Endothelial cell of umbilical vein (primary cell): ENCODE measurements at regions not wholly inside any gene's neighbourhood (a gene's known extent, or its start where the extent isn't known, plus 50 kb on each side); places are given as distances from the start of the nearest gene placed in this dataset.

Experiments used
- BruUV-seq: library from RNA; stranded (reverse); fragments of 400-500 nt; replicated peaks from 2 replicates; lab custom pipeline; 2021; lab: Mats Ljungman, UMichigan
- CTCF ChIA-PET: fragments of 300-600, 350-600 bp; sonication (Branson Sonifier 250); formaldehyde crosslinking; loops from one replicate; lab custom pipeline; 2021; ENCODE audit warnings: antibody characterized with exemption, inconsistent platforms; lab: Charles Lee
- POLR2A ChIA-PET: fragments of 300-600, 350-600 bp; sonication (Branson Sonifier 250); formaldehyde crosslinking; loops from one replicate; lab custom pipeline; 2021; ENCODE audit warnings: antibody characterized with exemption, inconsistent platforms; lab: Charles Lee
- DNase-seq: peaks from one replicate; pipeline ENCODE4 v3.0.0-alpha.2; 2011; ENCODE audit warnings: low read depth, low spot score
- FAIRE-seq: peaks from 2 replicates; lab custom pipeline; 2011; peaks lifted over from hg19 to GRCh38; lab: Jason Lieb, UNC
- H2AFZ ChIP-seq: 2 replicates; pipeline ENCODE4 v1.6.0; 2012; ENCODE audit warnings: low read depth, low read length, control low read depth, inconsistent platforms
- H3K27ac ChIP-seq: 2 replicates; pipeline ENCODE4 v1.5.1; 2011; ENCODE audit warnings: low read depth, mild to moderate bottlenecking, control low read depth, low read length, moderate library complexity; ENCODE audit not compliant: insufficient read depth
- H3K27me3 ChIP-seq, 2 experiments: 2 replicates each; pipeline versions ENCODE4 v1.6.0 to v1.6.1; 2011; ENCODE audit warnings: low read length in 2 of 2, mixed read lengths in 1 of 2; ENCODE audit not compliant: control insufficient read depth in 2 of 2, insufficient read depth in 2 of 2
- H3K36me3 ChIP-seq, 2 experiments: 2 replicates in 1 of 2; 3 replicates in 1 of 2; pipeline ENCODE4 v1.5.1; 2011; ENCODE audit warnings: low read length in 2 of 2, mild to moderate bottlenecking in 1 of 2, moderate library complexity in 1 of 2; ENCODE audit not compliant: control insufficient read depth in 2 of 2, insufficient read depth in 2 of 2; ENCODE audit errors: extremely low read depth in 1 of 2
- H3K4me1 ChIP-seq: 3 replicates; pipeline ENCODE4 v1.5.1; 2011; ENCODE audit warnings: mild to moderate bottlenecking, low read length; ENCODE audit not compliant: control insufficient read depth, insufficient read depth; ENCODE audit errors: extremely low read depth
- H3K4me2 ChIP-seq: 2 replicates; pipeline ENCODE4 v1.6.1; 2011; ENCODE audit warnings: low read length, control low read depth, mixed read lengths; ENCODE audit not compliant: insufficient read depth
- H3K4me3 ChIP-seq, 3 experiments: fragments of 200-600 bp in 1 of 3; sonication (generic), shearing (Covaris generic) in 1 of 3; replicated peaks in 1 of 3; 2 replicates each; pipeline ENCODE4 v1.5.1; 2011 to 2016; ENCODE audit warnings: control low read depth in 3 of 3, low read length in 3 of 3, mild to moderate bottlenecking in 2 of 3, inconsistent platforms in 1 of 3, low read depth in 1 of 3, moderate library complexity in 1 of 3; ENCODE audit not compliant: insufficient read depth in 1 of 3
- H3K79me2 ChIP-seq: 2 replicates; pipeline ENCODE4 v1.6.0; 2012; ENCODE audit warnings: low read length, inconsistent platforms; ENCODE audit not compliant: control insufficient read depth, insufficient read depth
- H3K9ac ChIP-seq: replicated peaks from 2 replicates; pipeline ENCODE3; 2011; ENCODE audit warnings: low read length, control low read depth; ENCODE audit not compliant: insufficient read depth; ENCODE audit errors: extremely low read depth
- H3K9me1 ChIP-seq: replicated peaks from 3 replicates; pipeline ENCODE4 v1.6.0; 2011; ENCODE audit warnings: mild to moderate bottlenecking, low read length; ENCODE audit not compliant: control insufficient read depth, insufficient read depth; ENCODE audit errors: extremely low read depth
- H3K9me3 ChIP-seq: replicated peaks from 2 replicates; pipeline ENCODE4 v1.5.1; 2012; ENCODE audit warnings: low read length, inconsistent platforms; ENCODE audit not compliant: control insufficient read depth, insufficient read depth
- H4K20me1 ChIP-seq: replicated peaks from 2 replicates; pipeline ENCODE3; 2011; ENCODE audit warnings: mild to moderate bottlenecking, low read length; ENCODE audit not compliant: control insufficient read depth, insufficient read depth; ENCODE audit errors: extremely low read depth
- EZH2 ChIP-seq: IDR thresholded peaks from 2 replicates; pipeline ENCODE4 v1.6.1; 2012; ENCODE audit warnings: borderline replicate concordance, low read depth, mild to moderate bottlenecking, moderate library complexity, low read length, inconsistent platforms; ENCODE audit not compliant: severe bottlenecking
- FOS ChIP-seq: IDR thresholded peaks from 2 replicates; pipeline ENCODE4 v1.6.1; 2011; ENCODE audit warnings: mild to moderate bottlenecking, low read length, moderate library complexity, borderline replicate concordance; ENCODE audit not compliant: insufficient read depth
- GATA2 ChIP-seq: IDR thresholded peaks from 2 replicates; pipeline ENCODE4 v1.7.0; 2011; ENCODE audit warnings: low read depth, mild to moderate bottlenecking, moderate library complexity, mixed read lengths, low read length; ENCODE audit not compliant: insufficient read length, insufficient read depth
- JUN ChIP-seq: IDR thresholded peaks from 2 replicates; pipeline ENCODE4 v1.6.1; 2011; ENCODE audit warnings: borderline replicate concordance, low read depth; ENCODE audit not compliant: insufficient read length, insufficient read depth
- MYC ChIP-seq: IDR thresholded peaks from one replicate; pipeline ENCODE4 v1.6.1; 2011; ENCODE audit warnings: mild to moderate bottlenecking, low read depth, low read length
- POLR2A ChIP-seq: IDR thresholded peaks from 2 replicates; pipeline ENCODE4 v1.6.1; 2012; ENCODE audit warnings: low read depth, mild to moderate bottlenecking, control low read depth, low read length
- POLR2AphosphoS5 ChIP-seq: IDR thresholded peaks from 2 replicates; pipeline ENCODE4 v1.6.1; 2012; ENCODE audit warnings: low read depth, mild to moderate bottlenecking, control low read depth, low read length, moderate library complexity; ENCODE audit not compliant: insufficient read depth
- dilution Hi-C: fragments of 300-500 bp; cut with MboI; formaldehyde crosslinking; loops from one replicate; pipeline ENCODE4 v1.15.0; 2019; ENCODE audit warnings: low sequenced_read_pairs; ENCODE audit not compliant: extremely low pct_ligation_motif_present
- intact Hi-C: fragments of 100-400 bp; cut with micrococcal nuclease; formaldehyde crosslinking; loops from one replicate; pipeline ENCODE4 v1.10.0; 2022
- TF ChIP-seq, protein P1 (sequence below): IDR thresholded peaks from 2 replicates; pipeline ENCODE4 v1.6.1; 2011; ENCODE audit not compliant: insufficient read depth, insufficient read length
- TF ChIP-seq, protein P2 (sequence below), 2 donors: IDR thresholded peaks; 1 replicate in 1 of 2; 2 replicates in 1 of 2; pipeline ENCODE4 v1.5.1; 2011; ENCODE audit warnings: low read length in 2 of 2, mild to moderate bottlenecking in 2 of 2, moderate library complexity in 2 of 2, control low read depth in 1 of 2, inconsistent platforms in 1 of 2, low read depth in 1 of 2; ENCODE audit not compliant: insufficient read depth in 1 of 2; ENCODE audit errors: extremely low read depth in 1 of 2

DNA sequence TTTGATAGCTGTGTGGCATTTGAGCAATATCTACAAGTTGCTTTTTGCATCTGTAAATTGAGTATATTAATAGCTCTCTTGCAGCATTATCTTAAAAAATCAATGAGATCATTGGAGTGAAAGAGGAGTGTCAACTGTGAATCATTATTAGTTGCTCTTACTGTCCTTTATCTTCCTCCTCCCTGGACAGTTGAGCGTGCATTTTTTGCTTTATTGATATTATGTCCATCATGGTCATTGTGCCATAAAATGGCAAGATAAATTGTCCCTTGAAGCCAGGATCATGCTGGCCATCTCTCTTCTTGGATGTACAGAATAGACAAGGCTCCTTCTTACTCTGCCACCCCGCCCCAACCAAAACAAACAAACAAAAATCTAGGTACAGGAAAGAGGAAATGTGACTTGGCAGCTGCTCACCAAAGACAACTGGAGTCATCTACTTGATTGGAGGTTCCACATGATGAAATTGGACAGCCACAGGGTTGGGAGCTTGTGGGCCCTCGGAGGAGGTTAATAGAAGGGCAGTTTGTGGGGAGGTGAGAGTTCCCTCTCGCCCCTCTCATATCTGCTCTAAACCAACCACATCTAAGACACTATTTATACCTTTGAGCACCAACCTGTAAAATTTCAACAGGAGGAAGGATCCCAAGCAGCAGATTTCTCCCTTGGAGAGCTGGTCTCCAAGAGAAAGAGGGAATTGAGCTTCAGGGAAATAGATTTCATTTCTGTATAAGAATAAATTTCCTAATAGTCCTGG is 252.7 kb downstream of the SKIDA1 start:
- TF ChIP-seq JUN (no peak), POLR2A (no peak), GATA2 (no peak), MYC (no peak)
- TF ChIP-seq, protein P1, sequence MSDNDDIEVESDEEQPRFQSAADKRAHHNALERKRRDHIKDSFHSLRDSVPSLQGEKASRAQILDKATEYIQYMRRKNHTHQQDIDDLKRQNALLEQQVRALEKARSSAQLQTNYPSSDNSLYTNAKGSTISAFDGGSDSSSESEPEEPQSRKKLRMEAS = no peak
- Histone ChIP-seq H3K9ac (no peak overlapping the region), H2AFZ (no peak overlapping the region), H3K27ac (no peak overlapping the region), H3K27me3 (no peaks in the 10 kb centered on the region), H4K20me1 (no peaks in the 10 kb centered on the region), H3K9me1 (no peaks in the 10 kb centered on the region), H3K4me3 (no peak overlapping the region), H3K4me1 (peaks cover 3% of the 10 kb centered on the region), H3K79me2 (no peaks in the 10 kb centered on the region), H3K36me3 (no peaks in the 10 kb centered on the region), H3K9me3 (no peaks in the 10 kb centered on the region), H3K4me2 (no peak overlapping the region)
- ChIA-PET POLR2A (no interaction called here), CTCF (interaction anchor here (0.9 to 5.8 kb wide), 4 partner anchors 100 to 681 kb away, joined by 3 to 96 read pairs (median 4); no protein-coding TSS in a partner anchor)
- no TSS peak for BruUV-seq
- intact Hi-C loops (no loop called here), dilution Hi-C loops (no loop called here)
- FAIRE-seq (no peak), DNase-seq (no peak)

DNA sequence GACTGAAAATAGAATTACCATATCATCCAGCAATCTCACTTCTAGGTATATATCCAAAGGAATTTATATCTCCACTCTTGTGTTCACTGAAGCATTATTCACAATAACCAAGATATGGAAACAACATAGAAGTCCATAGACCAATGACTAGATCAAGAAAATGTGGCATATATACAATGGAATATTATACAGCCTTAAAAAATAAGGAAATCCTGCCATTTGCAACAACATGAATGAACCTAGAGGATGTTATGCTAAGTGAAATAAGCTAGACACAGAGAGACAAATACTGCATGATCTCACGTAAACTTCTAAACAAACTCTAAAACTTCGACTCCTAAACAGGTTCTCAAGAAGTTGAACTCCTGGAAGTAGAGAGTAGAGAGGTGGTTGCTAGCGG is 254.5 kb downstream of the SKIDA1 start:
- peaks cover 3% of the 10 kb centered on the region for H3K4me1 ChIP-seq
- H3K36me3 ChIP-seq = no peaks in the 10 kb centered on the region
- no peak overlapping the region for H2AFZ ChIP-seq
- TF ChIP-seq, protein P1 = no peak
- TF ChIP-seq FOS = no peak
- no peak for TF ChIP-seq POLR2A
- TF ChIP-seq POLR2AphosphoS5 = no peak
- TF ChIP-seq EZH2 = no peak
- no peak for TF ChIP-seq JUN
- TF ChIP-seq MYC = no peak
- TF ChIP-seq, protein P2, sequence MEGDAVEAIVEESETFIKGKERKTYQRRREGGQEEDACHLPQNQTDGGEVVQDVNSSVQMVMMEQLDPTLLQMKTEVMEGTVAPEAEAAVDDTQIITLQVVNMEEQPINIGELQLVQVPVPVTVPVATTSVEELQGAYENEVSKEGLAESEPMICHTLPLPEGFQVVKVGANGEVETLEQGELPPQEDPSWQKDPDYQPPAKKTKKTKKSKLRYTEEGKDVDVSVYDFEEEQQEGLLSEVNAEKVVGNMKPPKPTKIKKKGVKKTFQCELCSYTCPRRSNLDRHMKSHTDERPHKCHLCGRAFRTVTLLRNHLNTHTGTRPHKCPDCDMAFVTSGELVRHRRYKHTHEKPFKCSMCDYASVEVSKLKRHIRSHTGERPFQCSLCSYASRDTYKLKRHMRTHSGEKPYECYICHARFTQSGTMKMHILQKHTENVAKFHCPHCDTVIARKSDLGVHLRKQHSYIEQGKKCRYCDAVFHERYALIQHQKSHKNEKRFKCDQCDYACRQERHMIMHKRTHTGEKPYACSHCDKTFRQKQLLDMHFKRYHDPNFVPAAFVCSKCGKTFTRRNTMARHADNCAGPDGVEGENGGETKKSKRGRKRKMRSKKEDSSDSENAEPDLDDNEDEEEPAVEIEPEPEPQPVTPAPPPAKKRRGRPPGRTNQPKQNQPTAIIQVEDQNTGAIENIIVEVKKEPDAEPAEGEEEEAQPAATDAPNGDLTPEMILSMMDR (IDR thresholded peaks at IDR 0.05; ENCODE audit: extremely low read depth in 1 of 2, insufficient read depth in 1 of 2, low read depth in 1 of 2, low read length in 2 of 2) = no peak
- no peak for TF ChIP-seq GATA2
- H3K27ac ChIP-seq = no peak overlapping the region
- H3K4me2 ChIP-seq = no peak overlapping the region
- H3K4me3 ChIP-seq = no peak overlapping the region
- H3K9ac ChIP-seq = no peak overlapping the region
- ChIA-PET CTCF (interaction anchor here (5.8 kb wide), 1 partner anchor 193 kb away, joined by 96 read pairs; no protein-coding TSS in a partner anchor), POLR2A (no interaction called here)
- intact Hi-C loops = loop anchor here (1.0 kb wide), 2 partner anchors 193 to 413 kb away; no protein-coding TSS in a partner anchor
- no peaks in the 10 kb centered on the region for H4K20me1 ChIP-seq
- no peaks in the 10 kb centered on the region for H3K9me1 ChIP-seq
- no peaks in the 10 kb centered on the region for H3K79me2 ChIP-seq
- FAIRE-seq (no peak), DNase-seq (no peak)
- H3K27me3 ChIP-seq = no peaks in the 10 kb centered on the region
- H3K9me3 ChIP-seq = no peaks in the 10 kb centered on the region
- dilution Hi-C loops = no loop called here
- BruUV-seq = no TSS peak
